CD14-positive monocyte (primary cell): ENCODE measurements at regions not wholly inside any gene's neighbourhood (a gene's known extent, or its start where the extent isn't known, plus 50 kb on each side); places are given as distances from the start of the nearest gene placed in this dataset.

Source experiments
- DNase-seq, 3 donors: peaks; one replicate each; pipeline ENCODE4 v3.0.0-alpha.2; 2011 to 2022
- H2AFZ ChIP-seq: 2 replicates; pipeline ENCODE4 v1.6.0; 2012; ENCODE audit warnings: mild to moderate bottlenecking, low read depth, low read length, inconsistent platforms; ENCODE audit not compliant: insufficient read depth, poor library complexity, severe bottlenecking
- H3K27ac ChIP-seq, 2 donors: 1 replicate in 1 of 2; 2 replicates in 1 of 2; pipeline ENCODE4 v1.5.1; 2012 to 2013; ENCODE audit warnings: low read length in 2 of 2, control low read depth in 1 of 2, inconsistent platforms in 1 of 2, low read depth in 1 of 2, mild to moderate bottlenecking in 1 of 2
- H3K27me3 ChIP-seq, 2 donors: one replicate each; pipeline versions ENCODE4 v1.6.0 to v1.6.1; 2011 to 2013; ENCODE audit warnings: low read length in 2 of 2; ENCODE audit not compliant: control insufficient read depth in 2 of 2, insufficient read depth in 2 of 2
- H3K36me3 ChIP-seq, 2 donors: replicated peaks in 1 of 2; 1 replicate in 1 of 2; 2 replicates in 1 of 2; pipeline versions ENCODE4 v1.5.1 to v1.6.1; 2012 to 2013; ENCODE audit warnings: low read length in 2 of 2, control low read depth in 1 of 2, inconsistent platforms in 1 of 2, mild to moderate bottlenecking in 1 of 2; ENCODE audit not compliant: insufficient read depth in 2 of 2, control insufficient read depth in 1 of 2
- H3K4me1 ChIP-seq, 2 donors: 1 replicate in 1 of 2; 2 replicates in 1 of 2; pipeline versions ENCODE4 v1.5.1 to v1.6.1; 2012 to 2013; ENCODE audit warnings: low read length in 2 of 2, control low read depth in 1 of 2, inconsistent platforms in 1 of 2, mild to moderate bottlenecking in 1 of 2, moderate library complexity in 1 of 2; ENCODE audit not compliant: insufficient read depth in 2 of 2, control insufficient read depth in 1 of 2
- H3K4me2 ChIP-seq: replicated peaks from 2 replicates; pipeline ENCODE3; 2012; ENCODE audit warnings: low read length, moderate library complexity, mild to moderate bottlenecking; ENCODE audit not compliant: poor library complexity, severe bottlenecking; ENCODE audit errors: extremely low read depth
- H3K4me3 ChIP-seq, 3 experiments: fragments of 200-600 bp in 1 of 3; sonication (generic) in 1 of 3; replicated peaks in 1 of 3; 1 replicate in 2 of 3; 2 replicates in 1 of 3; pipeline ENCODE4 v1.5.1; 2011 to 2013; ENCODE audit warnings: low read length in 3 of 3, mild to moderate bottlenecking in 3 of 3, control low read depth in 2 of 3, low read depth in 2 of 3, inconsistent platforms in 1 of 3, moderate library complexity in 1 of 3
- H3K79me2 ChIP-seq: 2 replicates; pipeline ENCODE4 v1.6.0; 2012; ENCODE audit warnings: mild to moderate bottlenecking, control low read depth, inconsistent platforms, low read length, moderate library complexity; ENCODE audit not compliant: insufficient read depth
- H3K9ac ChIP-seq: 2 replicates; pipeline ENCODE4 v1.6.0; 2017; ENCODE audit warnings: low read length, mild to moderate bottlenecking; ENCODE audit not compliant: insufficient read depth, poor library complexity, severe bottlenecking
- H3K9me3 ChIP-seq, 2 donors: replicated peaks in 1 of 2; 1 replicate in 1 of 2; 2 replicates in 1 of 2; pipeline versions ENCODE4 v1.5.1 to v1.6.1; 2012 to 2013; ENCODE audit warnings: low read length in 2 of 2, control low read depth in 1 of 2; ENCODE audit not compliant: control insufficient read depth in 1 of 2, insufficient read depth in 1 of 2
- H4K20me1 ChIP-seq: 2 replicates; pipeline ENCODE4 v1.6.0; 2012; ENCODE audit warnings: mild to moderate bottlenecking, low read length, control low read depth, moderate library complexity; ENCODE audit not compliant: insufficient read depth
- H3K27ac Mint-ChIP-seq, 7 donors: one replicate each; pipeline ENCODE4 v1.8.0; 2020; ENCODE audit warnings: mild to moderate bottlenecking in 7 of 7, mixed read lengths in 7 of 7, moderate library complexity in 6 of 7, inconsistent platforms in 2 of 7
- H3K27me3 Mint-ChIP-seq, 3 donors: one replicate each; pipeline ENCODE4 v1.8.0; 2021 to 2022; ENCODE audit warnings: low read depth in 3 of 3, mild to moderate bottlenecking in 3 of 3, mixed read lengths in 3 of 3, moderate library complexity in 3 of 3, inconsistent platforms in 1 of 3
- H3K36me3 Mint-ChIP-seq, 2 donors: one replicate each; pipeline ENCODE4 v1.8.0; 2020; ENCODE audit warnings: mixed read lengths in 2 of 2, inconsistent platforms in 1 of 2, mild to moderate bottlenecking in 1 of 2
- H3K4me1 Mint-ChIP-seq: one replicate; pipeline ENCODE4 v1.8.0; 2020; ENCODE audit warnings: mild to moderate bottlenecking, mixed read lengths
- H3K4me3 Mint-ChIP-seq, 2 donors: one replicate each; pipeline ENCODE4 v1.8.0; 2020; ENCODE audit warnings: mild to moderate bottlenecking in 2 of 2, mixed read lengths in 2 of 2, moderate library complexity in 1 of 2
- H3K9me3 Mint-ChIP-seq, 7 donors: one replicate each; pipeline ENCODE4 v1.8.0; 2020 to 2022; ENCODE audit warnings: mixed read lengths in 7 of 7, mild to moderate bottlenecking in 6 of 7, moderate library complexity in 6 of 7, inconsistent platforms in 2 of 7
- CTCF ChIP-seq: fragments of 200-600 bp; IDR thresholded peaks from one replicate; pipeline ENCODE4 v1.8.0; 2022; ENCODE audit warnings: antibody characterized with exemption, mild to moderate bottlenecking
- WGBS: methylation state at CpG from one replicate; pipeline ENCODE4 v1.1.5; 2013; ENCODE audit warnings: missing lambda C conversion rate; ENCODE audit not compliant: insufficient coverage; 5-methylcytosine and 5-hydroxymethylcytosine counted together
- intact Hi-C, 2 donors: fragments of 100-400 bp; cut with micrococcal nuclease; formaldehyde crosslinking; loops; one replicate each; pipeline versions ENCODE4 v1.15.0 to v1.15.1; 2023

GRCh38 chr1:58971629-58972140 is 187.8 kb upstream of the JUN start:
- Mint-ChIP-seq H3K27ac (no peak overlapping the region), H3K4me3 (no peak overlapping the region), H3K4me1 (peaks cover 5% of the 10 kb centered on the region), H3K27me3 (peaks cover 3 to 9% (median 8%) of the 10 kb centered on the region in 3 donors), H3K36me3 (no peaks in the 10 kb centered on the region), H3K9me3 (peaks cover 0 to 3% (median 0%) of the 10 kb centered on the region in 7 donors)
- Histone ChIP-seq H3K9me3 (no peaks in the 10 kb centered on the region), H3K4me1 (no peaks in the 10 kb centered on the region), H4K20me1 (no peaks in the 10 kb centered on the region), H2AFZ (no peak overlapping the region), H3K79me2 (no peaks in the 10 kb centered on the region), H3K27ac (no peak overlapping the region), H3K4me2 (no peak overlapping the region), H3K36me3 (no peaks in the 10 kb centered on the region), H3K9ac (no peak overlapping the region), H3K27me3 (no peaks in the 10 kb centered on the region), H3K4me3 (no peak overlapping the region)
- 57% methylated on average over 4 of the region's 4 CpGs for WGBS
- intact Hi-C loops, result no loop called here
- no peak for TF ChIP-seq CTCF
- DNase-seq, result no peak

DNA sequence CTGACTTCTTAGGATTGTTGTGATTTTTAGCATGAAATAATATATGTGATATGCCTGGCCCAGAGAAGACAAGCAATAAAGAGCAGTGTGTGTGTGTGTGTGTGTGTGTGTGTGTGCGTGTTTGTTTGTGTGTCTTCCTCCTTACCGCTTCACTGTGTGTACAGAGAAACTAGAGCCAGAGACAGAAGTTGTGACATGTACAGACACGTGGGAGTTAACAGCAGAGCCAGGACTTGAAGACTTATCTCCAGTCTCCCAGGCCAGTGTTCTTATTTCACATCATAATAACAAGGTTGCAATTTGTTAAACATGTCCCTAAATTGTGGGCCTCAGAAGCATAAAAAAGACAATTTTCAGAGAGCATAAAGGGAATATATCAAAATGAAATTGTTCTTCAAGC is 192.0 kb upstream of the JUN start:
- H3K9ac ChIP-seq, result no peak overlapping the region
- Mint-ChIP-seq H3K9me3 (peaks cover 0 to 3% (median 0%) of the 10 kb centered on the region in 7 donors), H3K27ac (no peak overlapping the region), H3K4me1 (peaks cover 28% of the 10 kb centered on the region), H3K36me3 (no peaks in the 10 kb centered on the region), H3K27me3 (peaks cover 3 to 9% (median 7%) of the 10 kb centered on the region in 3 donors), H3K4me3 (no peak overlapping the region)
- H2AFZ ChIP-seq, result no peak overlapping the region
- intact Hi-C loops, result no loop called here
- no peaks in the 10 kb centered on the region for H3K79me2 ChIP-seq
- no peak for TF ChIP-seq CTCF
- DNase-seq, result no peak
- no peak overlapping the region for H3K27ac ChIP-seq
- no CpG with 5 or more reads among the region's 3 CpGs for WGBS
- H3K36me3 ChIP-seq, result no peaks in the 10 kb centered on the region
- H3K4me3 ChIP-seq, result no peak overlapping the region
- peaks cover 22 to 23% of the 10 kb centered on the region in 2 donors for H3K4me1 ChIP-seq
- H3K4me2 ChIP-seq, result no peak overlapping the region
- H3K27me3 ChIP-seq, result no peaks in the 10 kb centered on the region
- H4K20me1 ChIP-seq, result no peaks in the 10 kb centered on the region
- H3K9me3 ChIP-seq, result no peaks in the 10 kb centered on the region
